H9 (cell line): ENCODE measurements at regions not wholly inside any gene's neighbourhood (a gene's known extent, or its start where the extent isn't known, plus 50 kb on each side); places are given as distances from the start of the nearest gene placed in this dataset.

Experiments used
- DNase-seq: peaks from one replicate; pipeline ENCODE4 v3.0.0-alpha.2; 2017
- H2AFZ ChIP-seq: one replicate; pipeline ENCODE4 v1.6.1; 2013; ENCODE audit warnings: mild to moderate bottlenecking, low read length, control low read depth, moderate library complexity
- H2AK5ac ChIP-seq: 2 replicates; pipeline ENCODE4 v1.6.1; 2013; ENCODE audit warnings: low read length, control low read depth, mixed read lengths; ENCODE audit not compliant: insufficient read length
- H2BK120ac ChIP-seq: one replicate; pipeline ENCODE4 v1.6.1; 2013; ENCODE audit warnings: low read depth, mild to moderate bottlenecking, low read length, control low read depth, inconsistent platforms; ENCODE audit not compliant: poor library complexity, severe bottlenecking
- H2BK12ac ChIP-seq: 2 replicates; pipeline ENCODE4 v1.6.1; 2013; ENCODE audit warnings: low read length, control low read depth, mixed read lengths, low read depth; ENCODE audit not compliant: insufficient read length
- H2BK15ac ChIP-seq: 2 replicates; pipeline ENCODE4 v1.6.1; 2013; ENCODE audit warnings: low read depth, low read length, control low read depth
- H2BK20ac ChIP-seq: one replicate; pipeline ENCODE4 v1.6.1; 2013; ENCODE audit warnings: low read depth, mild to moderate bottlenecking, low read length, control low read depth, inconsistent platforms; ENCODE audit not compliant: poor library complexity, severe bottlenecking
- H2BK5ac ChIP-seq: 2 replicates; pipeline ENCODE4 v1.6.1; 2013; ENCODE audit warnings: low read length, control low read depth, mixed read lengths; ENCODE audit not compliant: insufficient read length
- H3K14ac ChIP-seq: 2 replicates; pipeline ENCODE4 v1.6.1; 2013; ENCODE audit warnings: low read length, control low read depth; ENCODE audit not compliant: insufficient read depth
- H3K18ac ChIP-seq: 2 replicates; pipeline ENCODE4 v1.6.1; 2013; ENCODE audit warnings: low read depth, mild to moderate bottlenecking, mixed read lengths, low read length, control low read depth; ENCODE audit not compliant: insufficient read length
- H3K23ac ChIP-seq: 2 replicates; pipeline ENCODE4 v1.6.1; 2013; ENCODE audit warnings: low read length, control low read depth, mixed read lengths, low read depth; ENCODE audit not compliant: insufficient read length
- H3K23me2 ChIP-seq: 2 replicates; pipeline ENCODE4 v1.6.1; 2013; ENCODE audit warnings: low read depth, mild to moderate bottlenecking, mixed read lengths, low read length, control low read depth; ENCODE audit not compliant: insufficient read length, poor library complexity, severe bottlenecking
- H3K27ac ChIP-seq: 2 replicates; pipeline ENCODE4 v1.5.1; 2013; ENCODE audit warnings: low read length, control low read depth, mixed read lengths, low read depth; ENCODE audit not compliant: insufficient read length
- H3K27me3 ChIP-seq: 2 replicates; pipeline ENCODE4 v1.6.1; 2013; ENCODE audit warnings: low read length, control low read depth, inconsistent platforms; ENCODE audit not compliant: insufficient read depth
- H3K4ac ChIP-seq: 2 replicates; pipeline ENCODE4 v1.6.1; 2013; ENCODE audit warnings: low read depth, mild to moderate bottlenecking, control low read depth, inconsistent platforms, low read length, moderate library complexity
- H3K4me1 ChIP-seq: 2 replicates; pipeline ENCODE4 v1.6.1; 2013; ENCODE audit warnings: low read length, control low read depth, inconsistent platforms; ENCODE audit not compliant: insufficient read depth
- H3K4me2 ChIP-seq: 2 replicates; pipeline ENCODE4 v1.6.1; 2013; ENCODE audit warnings: low read length, control low read depth, mixed read lengths; ENCODE audit not compliant: insufficient read length, insufficient read depth
- H3K56ac ChIP-seq: 2 replicates; pipeline ENCODE4 v1.6.1; 2013; ENCODE audit warnings: low read depth, mild to moderate bottlenecking, mixed read lengths, low read length, control low read depth; ENCODE audit not compliant: insufficient read length
- H3K79me1 ChIP-seq: 2 replicates; pipeline ENCODE4 v1.6.1; 2013; ENCODE audit warnings: low read depth, mild to moderate bottlenecking, moderate library complexity, low read length, control low read depth, inconsistent platforms; ENCODE audit not compliant: insufficient read depth, poor library complexity, severe bottlenecking
- H3K79me2 ChIP-seq: 2 replicates; pipeline ENCODE4 v1.6.1; 2013; ENCODE audit warnings: low read length, control low read depth, inconsistent platforms; ENCODE audit not compliant: insufficient read depth
- H3K9ac ChIP-seq: 2 replicates; pipeline ENCODE4 v1.6.1; 2013; ENCODE audit warnings: low read length, control low read depth, mixed read lengths; ENCODE audit not compliant: insufficient read length; ENCODE audit errors: extremely low read depth
- H3K9me3 ChIP-seq: one replicate; pipeline ENCODE4 v1.6.1; 2013; ENCODE audit warnings: low read depth, low read length, inconsistent platforms; ENCODE audit not compliant: control insufficient read depth
- H3T11ph ChIP-seq: one replicate; pipeline ENCODE4 v1.6.1; 2013; ENCODE audit warnings: mild to moderate bottlenecking, low read length, control low read depth, inconsistent platforms
- H4K20me1 ChIP-seq: one replicate; pipeline ENCODE4 v1.6.1; 2013; ENCODE audit not compliant: control insufficient read depth, insufficient read length, insufficient read depth
- H4K5ac ChIP-seq: 2 replicates; pipeline ENCODE4 v1.6.1; 2013; ENCODE audit warnings: low read depth, mild to moderate bottlenecking, mixed read lengths, low read length, control low read depth; ENCODE audit not compliant: insufficient read length
- H4K8ac ChIP-seq: replicated peaks from 2 replicates; pipeline ENCODE4 v1.6.1; 2013; ENCODE audit warnings: low read length, control low read depth, mixed read lengths, low read depth; ENCODE audit not compliant: insufficient read length
- H4K91ac ChIP-seq: 2 replicates; pipeline ENCODE4 v1.6.1; 2013; ENCODE audit warnings: low read depth, mild to moderate bottlenecking, moderate library complexity, mixed read lengths, low read length, control low read depth; ENCODE audit not compliant: insufficient read length
- H3K27ac Mint-ChIP-seq, 3 experiments: 2 replicates in 2 of 3; 3 replicates in 1 of 3; pipeline ENCODE4 v1.8.0; 2020 to 2021; ENCODE audit warnings: mixed read lengths in 3 of 3, mild to moderate bottlenecking in 1 of 3, moderate library complexity in 1 of 3
- H3K27me3 Mint-ChIP-seq: 2 replicates; pipeline ENCODE4 v1.8.0; 2021; ENCODE audit warnings: low read depth, mild to moderate bottlenecking, moderate library complexity, mixed read lengths
- H3K36me3 Mint-ChIP-seq, 3 experiments: 2 replicates in 2 of 3; 3 replicates in 1 of 3; pipeline ENCODE4 v1.8.0; 2020 to 2021; ENCODE audit warnings: low read depth in 3 of 3, mixed read lengths in 3 of 3; ENCODE audit not compliant: insufficient read depth in 1 of 3
- H3K4me1 Mint-ChIP-seq, 2 experiments: 2 replicates each; pipeline ENCODE4 v1.8.0; 2020; ENCODE audit warnings: mixed read lengths in 2 of 2
- H3K4me3 Mint-ChIP-seq, 2 experiments: 2 replicates in 1 of 2; 3 replicates in 1 of 2; pipeline ENCODE4 v1.8.0; 2020 to 2021; ENCODE audit warnings: mild to moderate bottlenecking in 2 of 2, mixed read lengths in 2 of 2, moderate library complexity in 1 of 2
- H3K9me3 Mint-ChIP-seq, 2 experiments: 2 replicates in 1 of 2; 3 replicates in 1 of 2; pipeline ENCODE4 v1.8.0; 2020; ENCODE audit warnings: mild to moderate bottlenecking in 2 of 2, mixed read lengths in 2 of 2, moderate library complexity in 1 of 2
- CTCF ChIP-seq: fragments of 200-600 bp; sonication (generic); conservative IDR thresholded peaks from 3 replicates; pipeline ENCODE4 v1.8.0; 2021; ENCODE audit warnings: antibody characterized with exemption, mild to moderate bottlenecking
- WGBS: extraction: QIAGEN DNeasy Blood & Tissue Kit; methylation state at CpG from one replicate; pipeline ENCODE4 v1.1.7; 2013; ENCODE audit warnings: missing lambda C conversion rate, low lambda C conversion rate, mixed read lengths; ENCODE audit not compliant: insufficient read length; ENCODE audit errors: extremely low coverage; 5-methylcytosine and 5-hydroxymethylcytosine counted together

- H4K8ac ChIP-seq = no peak overlapping the region
- no peak overlapping the region for H3K18ac ChIP-seq
- no peaks in the 10 kb centered on the region for H3K27me3 ChIP-seq
- no peaks in the 10 kb centered on the region for H4K20me1 ChIP-seq
- no peak overlapping the region for H3K4me2 ChIP-seq
- no peak overlapping the region for H3K27ac Mint-ChIP-seq
- no peak overlapping the region for H3K27ac ChIP-seq
- no CpG with 5 or more reads among the region's 1 CpG for WGBS
- H3K4me1 ChIP-seq = no peaks in the 10 kb centered on the region
- H3K79me2 ChIP-seq = no peaks in the 10 kb centered on the region
- H2BK15ac ChIP-seq = no peak overlapping the region
- H3K4ac ChIP-seq = no peak overlapping the region
- no peaks in the 10 kb centered on the region for H3K9me3 Mint-ChIP-seq
- no peak overlapping the region for H3K56ac ChIP-seq
- no peak overlapping the region for H3K9ac ChIP-seq
- no peak overlapping the region for H3K23ac ChIP-seq
- H3K9me3 ChIP-seq = no peaks in the 10 kb centered on the region
- no peak overlapping the region for H2BK120ac ChIP-seq
- no peak for TF ChIP-seq CTCF
- H3K23me2 ChIP-seq = no peaks in the 10 kb centered on the region
- peaks cover 0 to 4% of the 10 kb centered on the region in 2 experiments; a peak in 2 of 4 replicates for H3K4me1 Mint-ChIP-seq
- H3K79me1 ChIP-seq = no peaks in the 10 kb centered on the region
- no peak overlapping the region for H2AK5ac ChIP-seq
- H2AFZ ChIP-seq = no peak overlapping the region
- H4K91ac ChIP-seq = no peak overlapping the region
- H3K14ac ChIP-seq = no peak overlapping the region
- no peak overlapping the region for H3K4me3 Mint-ChIP-seq
- H3K36me3 Mint-ChIP-seq = no peaks in the 10 kb centered on the region
- H2BK12ac ChIP-seq = no peak overlapping the region
- H3T11ph ChIP-seq = no peak overlapping the region
- peaks cover 2% of the 10 kb centered on the region; the same call in 1 of the 2 replicates for H3K27me3 Mint-ChIP-seq
- H2BK5ac ChIP-seq = no peak overlapping the region
- H2BK20ac ChIP-seq = no peak overlapping the region
- DNase-seq = no peak
- no peak overlapping the region for H4K5ac ChIP-seq
Measured at GRCh38 chr5:93653716-93654115, 70.7 kb downstream of the NR2F1 start.
